Nephron progenitor cell (in vitro differentiated cells): ENCODE measurements at regions not wholly inside any gene's neighbourhood (a gene's known extent, or its start where the extent isn't known, plus 50 kb on each side); places are given as distances from the start of the nearest gene placed in this dataset.

Source experiments
- DNase-seq: peaks from one replicate; pipeline ENCODE4 v3.0.0; 2021
- H3K27ac Mint-ChIP-seq: 2 replicates; pipeline ENCODE4 v1.8.0; 2021; ENCODE audit warnings: mild to moderate bottlenecking, moderate library complexity, mixed read lengths
- H3K27me3 Mint-ChIP-seq: 2 replicates; pipeline ENCODE4 v1.8.0; 2021; ENCODE audit warnings: mild to moderate bottlenecking, low read depth, mixed read lengths; ENCODE audit not compliant: poor library complexity
- H3K36me3 Mint-ChIP-seq: 2 replicates; pipeline ENCODE4 v1.8.0; 2021; ENCODE audit warnings: low read depth, mixed read lengths
- H3K4me1 Mint-ChIP-seq: 2 replicates; pipeline ENCODE4 v1.8.0; 2021; ENCODE audit warnings: mixed read lengths
- H3K4me3 Mint-ChIP-seq: 2 replicates; pipeline ENCODE4 v1.8.0; 2021; ENCODE audit warnings: mild to moderate bottlenecking, moderate library complexity, mixed read lengths
- H3K9me3 Mint-ChIP-seq: 2 replicates; pipeline ENCODE4 v1.8.0; 2021; ENCODE audit warnings: mild to moderate bottlenecking, moderate library complexity, mixed read lengths
- CTCF ChIP-seq: fragments of 200-600 bp; sonication (generic); IDR thresholded peaks from 2 replicates; pipeline ENCODE4 v1.5.0; 2021; ENCODE audit warnings: antibody characterized with exemption

GRCh38 chr2:13462464-13462863 lies 745.7 kb downstream of the TRIB2 start:
- Mint-ChIP-seq H3K4me1 (no peaks in the 10 kb centered on the region), H3K36me3 (no peaks in the 10 kb centered on the region), H3K27ac (no peak overlapping the region), H3K27me3 (peaks cover 4% of the 10 kb centered on the region), H3K9me3 (no peaks in the 10 kb centered on the region), H3K4me3 (no peak overlapping the region)
- no peak for TF ChIP-seq CTCF
- DNase-seq: no peak

GRCh38 chr2:13466076-13466475 lies 749.3 kb downstream of the TRIB2 start:
- Mint-ChIP-seq H3K36me3 (no peaks in the 10 kb centered on the region), H3K4me3 (no peak overlapping the region), H3K9me3 (no peaks in the 10 kb centered on the region)

GRCh38 chr2:13474538-13474937 lies 757.8 kb downstream of the TRIB2 start:
- Mint-ChIP-seq H3K36me3 (no peaks in the 10 kb centered on the region), H3K9me3 (no peaks in the 10 kb centered on the region), H3K4me1 (no peaks in the 10 kb centered on the region), H3K4me3 (no peak overlapping the region), H3K27ac (no peak overlapping the region), H3K27me3 (no peaks in the 10 kb centered on the region)
- TF ChIP-seq CTCF: no peak
- DNase-seq: no peak

More at GRCh38 chr2:13466076-13466475, 749.3 kb downstream of the TRIB2 start:
- no peak for TF ChIP-seq CTCF
- peaks cover 2% of the 10 kb centered on the region for H3K27me3 Mint-ChIP-seq
- H3K4me1 Mint-ChIP-seq: no peaks in the 10 kb centered on the region
- no peak for DNase-seq
- H3K27ac Mint-ChIP-seq: no peak overlapping the region

GRCh38 chr2:13480057-13480456 lies 763.3 kb downstream of the TRIB2 start:
- Mint-ChIP-seq H3K9me3 (no peaks in the 10 kb centered on the region), H3K27me3 (peaks cover 5% of the 10 kb centered on the region), H3K36me3 (no peaks in the 10 kb centered on the region), H3K27ac (no peak overlapping the region), H3K4me1 (no peaks in the 10 kb centered on the region), H3K4me3 (no peak overlapping the region)
- TF ChIP-seq CTCF: no peak
- DNase-seq: no peak

- H3K27ac Mint-ChIP-seq: no peak overlapping the region
- DNase-seq: no peak
- no peak overlapping the region for H3K4me3 Mint-ChIP-seq
- TF ChIP-seq CTCF: no peak
- H3K27me3 Mint-ChIP-seq: peaks cover 5% of the 10 kb centered on the region
- H3K9me3 Mint-ChIP-seq: no peaks in the 10 kb centered on the region
- no peaks in the 10 kb centered on the region for H3K36me3 Mint-ChIP-seq
- H3K4me1 Mint-ChIP-seq: no peaks in the 10 kb centered on the region
These were observed 764.5 kb downstream of the TRIB2 start for GRCh38 chr2:13481201-13481600.

- Mint-ChIP-seq H3K27me3 (peaks cover 5% of the 10 kb centered on the region), H3K9me3 (no peaks in the 10 kb centered on the region), H3K4me3 (no peak overlapping the region), H3K36me3 (no peaks in the 10 kb centered on the region), H3K27ac (no peak overlapping the region), H3K4me1 (no peaks in the 10 kb centered on the region)
- no peak for TF ChIP-seq CTCF
- no peak for DNase-seq
These were observed 768.5 kb downstream of the TRIB2 start for GRCh38 chr2:13485256-13485655.
